ENCODE measurements at regions not wholly inside any gene's neighbourhood (a gene's known extent, or its start where the extent isn't known, plus 50 kb on each side); places are given as distances from the start of the nearest gene placed in this dataset.

DNA sequence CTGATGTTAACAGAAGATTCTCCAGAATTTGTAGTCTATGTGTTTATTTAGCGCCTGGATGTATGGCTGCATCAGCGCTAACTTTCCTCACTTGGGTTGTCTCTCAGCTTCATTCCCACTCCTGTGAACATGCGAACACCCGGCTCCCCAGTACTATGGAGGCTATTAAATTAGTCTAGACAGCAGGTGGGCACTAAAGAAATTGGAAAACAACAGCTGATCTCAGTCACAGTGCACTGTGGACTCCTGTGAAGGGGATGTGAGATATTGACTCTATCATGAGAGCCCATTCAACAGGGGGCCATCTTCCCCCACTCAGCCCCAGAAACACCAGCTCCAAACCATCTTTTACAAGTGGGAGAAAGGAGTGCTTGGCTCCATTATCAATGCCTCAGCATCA, 471.0 kb downstream of the KDM4C start:
- DNase-seq: no peak

DNA sequence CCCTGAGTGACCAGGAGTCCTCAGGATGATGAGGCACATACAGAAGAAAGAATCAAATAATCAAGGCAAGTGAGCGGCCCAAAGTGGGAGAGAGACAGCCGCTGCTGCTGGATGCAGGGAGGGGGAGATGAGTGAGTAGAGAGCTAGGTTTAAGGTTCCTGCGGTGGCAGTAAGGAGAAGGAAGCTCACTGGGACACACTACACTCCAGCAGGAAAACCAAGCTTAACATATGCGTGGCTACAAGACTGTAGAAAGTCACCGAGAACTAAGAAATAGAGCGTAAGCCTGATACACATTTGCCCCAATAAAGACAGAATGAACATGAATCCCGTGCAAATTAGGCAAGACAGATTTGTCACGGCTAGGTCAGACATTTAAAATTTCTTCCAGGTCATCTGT, 470.2 kb downstream of the KDM4C start:
- no peak for DNase-seq

DNA sequence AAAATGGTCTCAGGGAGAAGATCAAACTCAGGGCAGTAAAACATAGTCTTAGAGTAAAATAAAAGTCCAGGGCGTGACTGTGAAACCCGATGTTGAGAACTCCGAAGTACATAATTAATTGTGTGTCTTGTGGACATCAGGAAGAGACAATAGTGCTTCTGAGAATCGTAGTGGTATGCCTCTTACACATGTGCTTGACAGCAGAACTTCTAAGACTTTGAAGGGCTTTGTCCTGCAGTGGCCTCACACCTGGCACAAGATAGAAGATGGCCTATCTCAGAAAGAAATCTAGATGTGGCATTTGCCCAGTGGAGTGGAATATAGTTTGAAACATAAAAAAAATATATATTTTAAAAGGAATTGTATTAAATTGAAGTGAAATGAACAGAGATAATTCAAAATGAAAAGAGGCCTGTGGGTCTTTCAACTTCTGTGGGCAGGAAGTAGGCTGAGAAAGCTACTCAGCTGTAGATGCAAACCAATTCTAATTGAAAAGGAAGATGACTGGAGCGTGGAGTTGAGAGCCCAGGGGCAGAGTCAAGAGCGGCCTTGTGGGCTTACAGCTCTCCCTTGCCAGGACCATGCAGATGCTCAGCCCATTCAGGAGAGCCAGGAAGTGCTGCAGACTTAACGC, 468.4 kb downstream of the KDM4C start:
- no peak for DNase-seq
